ENCODE measurements at regions not wholly inside any gene's neighbourhood (a gene's known extent, or its start where the extent isn't known, plus 50 kb on each side); places are given as distances from the start of the nearest gene placed in this dataset.

- Histone ChIP-seq H3K36me3 (ENCODE audit: insufficient read depth, low read length) (no peaks in the 10 kb centered on the region), H4K20me1 (ENCODE audit: insufficient read depth, low read length, poor library complexity, severe bottlenecking) (no peaks in the 10 kb centered on the region), H3K4me2 (ENCODE audit: low read depth, low read length, poor library complexity, severe bottlenecking) (no peak overlapping the region), H3K9ac (ENCODE audit: low read depth, low read length, poor library complexity, severe bottlenecking) (no peak overlapping the region), H3K9me2 (replicated peaks; ENCODE audit: low read depth, low read length) (no peaks in the 10 kb centered on the region), H3K27me3 (ENCODE audit: insufficient read depth, low read length, poor library complexity, severe bottlenecking) (no peaks in the 10 kb centered on the region), H3K79me2 (ENCODE audit: insufficient read depth, low read length) (no peaks in the 10 kb centered on the region), H3K9me3 (ENCODE audit: insufficient read depth, low read depth, low read length) (no peaks in the 10 kb centered on the region), H3F3A (ENCODE audit: low read depth) (no peaks in the 10 kb centered on the region), H2AFZ (ENCODE audit: low read length) (no peak overlapping the region), H3K4me3 (ENCODE audit: low read length, poor library complexity, severe bottlenecking) (no peak overlapping the region), H3K4me1 (ENCODE audit: insufficient read depth, low read length, poor library complexity, severe bottlenecking) (no peaks in the 10 kb centered on the region)
- no peak for TF ChIP-seq EZH2phosphoT487 (IDR thresholded peaks at IDR 0.05; ENCODE audit: borderline replicate concordance)
- TF ChIP-seq, protein P1, sequence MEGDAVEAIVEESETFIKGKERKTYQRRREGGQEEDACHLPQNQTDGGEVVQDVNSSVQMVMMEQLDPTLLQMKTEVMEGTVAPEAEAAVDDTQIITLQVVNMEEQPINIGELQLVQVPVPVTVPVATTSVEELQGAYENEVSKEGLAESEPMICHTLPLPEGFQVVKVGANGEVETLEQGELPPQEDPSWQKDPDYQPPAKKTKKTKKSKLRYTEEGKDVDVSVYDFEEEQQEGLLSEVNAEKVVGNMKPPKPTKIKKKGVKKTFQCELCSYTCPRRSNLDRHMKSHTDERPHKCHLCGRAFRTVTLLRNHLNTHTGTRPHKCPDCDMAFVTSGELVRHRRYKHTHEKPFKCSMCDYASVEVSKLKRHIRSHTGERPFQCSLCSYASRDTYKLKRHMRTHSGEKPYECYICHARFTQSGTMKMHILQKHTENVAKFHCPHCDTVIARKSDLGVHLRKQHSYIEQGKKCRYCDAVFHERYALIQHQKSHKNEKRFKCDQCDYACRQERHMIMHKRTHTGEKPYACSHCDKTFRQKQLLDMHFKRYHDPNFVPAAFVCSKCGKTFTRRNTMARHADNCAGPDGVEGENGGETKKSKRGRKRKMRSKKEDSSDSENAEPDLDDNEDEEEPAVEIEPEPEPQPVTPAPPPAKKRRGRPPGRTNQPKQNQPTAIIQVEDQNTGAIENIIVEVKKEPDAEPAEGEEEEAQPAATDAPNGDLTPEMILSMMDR (conservative IDR thresholded peaks at IDR 0.05; ENCODE audit: low read length), result no peak
Observed at GRCh38 chr1:29437946-29438345, 201.6 kb downstream of the PTPRU start.

GRCh38 chr1:29436181-29436785 is 200.0 kb downstream of the PTPRU start:
- Histone ChIP-seq H3K9me3 (ENCODE audit: insufficient read depth, low read depth, low read length) (no peaks in the 10 kb centered on the region), H3K4me3 (ENCODE audit: low read length, poor library complexity, severe bottlenecking) (no peak overlapping the region), H3K9me2 (replicated peaks; ENCODE audit: low read depth, low read length) (no peaks in the 10 kb centered on the region), H3K27me3 (ENCODE audit: insufficient read depth, low read length, poor library complexity, severe bottlenecking) (no peaks in the 10 kb centered on the region), H3K9ac (ENCODE audit: low read depth, low read length, poor library complexity, severe bottlenecking) (no peak overlapping the region), H3F3A (ENCODE audit: low read depth) (no peaks in the 10 kb centered on the region), H3K4me1 (ENCODE audit: insufficient read depth, low read length, poor library complexity, severe bottlenecking) (no peaks in the 10 kb centered on the region), H3K79me2 (ENCODE audit: insufficient read depth, low read length) (no peaks in the 10 kb centered on the region), H3K4me2 (ENCODE audit: low read depth, low read length, poor library complexity, severe bottlenecking) (no peak overlapping the region), H2AFZ (ENCODE audit: low read length) (no peak overlapping the region), H3K36me3 (ENCODE audit: insufficient read depth, low read length) (no peaks in the 10 kb centered on the region), H4K20me1 (ENCODE audit: insufficient read depth, low read length, poor library complexity, severe bottlenecking) (no peaks in the 10 kb centered on the region)
- no peak for TF ChIP-seq EZH2phosphoT487 (IDR thresholded peaks at IDR 0.05; ENCODE audit: borderline replicate concordance)
- TF ChIP-seq, protein P1 (conservative IDR thresholded peaks at IDR 0.05; ENCODE audit: low read length), result no peak

GRCh38 chr1:29433830-29434229 is 197.5 kb downstream of the PTPRU start:
- Histone ChIP-seq H3K9me3 (ENCODE audit: insufficient read depth, low read depth, low read length) (no peaks in the 10 kb centered on the region), H3K4me2 (ENCODE audit: low read depth, low read length, poor library complexity, severe bottlenecking) (no peak overlapping the region), H3K4me3 (ENCODE audit: low read length, poor library complexity, severe bottlenecking) (no peak overlapping the region), H3K9me2 (replicated peaks; ENCODE audit: low read depth, low read length) (no peaks in the 10 kb centered on the region), H3K9ac (ENCODE audit: low read depth, low read length, poor library complexity, severe bottlenecking) (no peak overlapping the region), H2AFZ (ENCODE audit: low read length) (no peak overlapping the region), H3K4me1 (ENCODE audit: insufficient read depth, low read length, poor library complexity, severe bottlenecking) (no peaks in the 10 kb centered on the region), H3K36me3 (ENCODE audit: insufficient read depth, low read length) (no peaks in the 10 kb centered on the region), H4K20me1 (ENCODE audit: insufficient read depth, low read length, poor library complexity, severe bottlenecking) (no peaks in the 10 kb centered on the region), H3F3A (ENCODE audit: low read depth) (no peaks in the 10 kb centered on the region), H3K27me3 (ENCODE audit: insufficient read depth, low read length, poor library complexity, severe bottlenecking) (no peaks in the 10 kb centered on the region), H3K79me2 (ENCODE audit: insufficient read depth, low read length) (no peaks in the 10 kb centered on the region)
- TF ChIP-seq, protein P1 (conservative IDR thresholded peaks at IDR 0.05; ENCODE audit: low read length), result no peak
- no peak for TF ChIP-seq EZH2phosphoT487 (IDR thresholded peaks at IDR 0.05; ENCODE audit: borderline replicate concordance)
